ENCODE measurements at regions not wholly inside any gene's neighbourhood (a gene's known extent, or its start where the extent isn't known, plus 50 kb on each side); places are given as distances from the start of the nearest gene placed in this dataset.

DNA sequence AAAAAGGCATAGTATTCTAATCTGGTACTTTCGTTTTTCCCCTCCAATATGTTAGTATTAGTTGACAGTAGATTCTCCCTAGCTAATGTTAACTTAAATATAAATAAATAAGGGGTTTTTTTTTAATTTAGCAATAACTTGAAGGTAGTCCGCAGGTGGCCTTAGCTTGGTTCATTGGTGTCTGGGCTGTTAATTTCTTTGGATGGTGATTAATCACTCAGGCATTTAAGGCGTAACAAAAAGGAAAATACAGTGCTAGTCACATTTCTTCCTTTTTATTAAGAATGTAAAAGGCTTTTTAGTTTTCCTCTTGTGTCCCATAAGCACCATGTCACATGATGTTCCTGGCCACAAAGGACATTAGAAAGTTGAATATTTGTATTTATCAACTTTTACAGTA, 161.0 kb upstream of the POT1 start:
- no peak for DNase-seq (ENCODE audit: extremely low spot score)
- no peak for TF ChIP-seq CTBP1 (IDR thresholded peaks at IDR 0.05; ENCODE audit: borderline replicate concordance)
- no peak for TF ChIP-seq PKNOX1 (IDR thresholded peaks at IDR 0.05)
- no peak for TF ChIP-seq NFRKB (IDR thresholded peaks at IDR 0.05)
- TF ChIP-seq SUZ12 (IDR thresholded peaks at IDR 0.05): no peak
- TF ChIP-seq FOXK2 (IDR thresholded peaks at IDR 0.05): no peak
- no peak for TF ChIP-seq FOXM1 (IDR thresholded peaks at IDR 0.05; ENCODE audit: borderline replicate concordance)
- no peak for TF ChIP-seq L3MBTL2 (conservative IDR thresholded peaks at IDR 0.05)
- no peak for TF ChIP-seq TARDBP (IDR thresholded peaks at IDR 0.05)
- TF ChIP-seq ELF4 (IDR thresholded peaks at IDR 0.05): no peak
- no peak for TF ChIP-seq HDGF (IDR thresholded peaks at IDR 0.05; ENCODE audit: borderline replicate concordance)
- no peak for TF ChIP-seq LEF1 (IDR thresholded peaks at IDR 0.05; ENCODE audit: borderline replicate concordance)
- no peak for TF ChIP-seq SP1 (IDR thresholded peaks at IDR 0.05)
- no peak for TF ChIP-seq BHLHE40 (IDR thresholded peaks at IDR 0.05; ENCODE audit: borderline replicate concordance)
- no peak for TF ChIP-seq ZNF384 (IDR thresholded peaks at IDR 0.05)
- ChIA-PET POLR2A (no interaction called here), CTCF (no interaction called here)

DNA sequence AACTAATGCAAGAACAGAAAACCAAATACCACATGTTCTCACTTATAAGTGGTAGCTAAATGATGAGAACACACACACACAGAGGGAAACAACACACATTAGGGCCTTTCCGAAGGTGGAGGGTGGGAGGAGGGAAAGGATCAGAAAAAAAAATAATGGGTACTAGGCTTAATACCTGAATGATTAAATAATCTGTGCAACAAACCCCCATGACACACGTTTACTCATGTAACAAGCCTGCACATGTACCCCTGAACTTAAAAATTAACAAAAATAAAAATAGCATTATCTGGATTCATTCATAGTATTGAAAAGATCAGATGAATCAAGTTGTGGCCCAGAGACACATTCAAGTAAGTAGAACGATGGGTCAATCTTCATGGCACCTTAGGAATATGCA, 159.5 kb upstream of the POT1 start:
- no peak for DNase-seq (ENCODE audit: extremely low spot score)
- CTCF ChIA-PET: no interaction called here
- POLR2A ChIA-PET: no interaction called here
- TF ChIP-seq LEF1 (IDR thresholded peaks at IDR 0.05; ENCODE audit: borderline replicate concordance) (no peak), NFRKB (IDR thresholded peaks at IDR 0.05) (no peak), HDGF (IDR thresholded peaks at IDR 0.05; ENCODE audit: borderline replicate concordance) (no peak), SUZ12 (IDR thresholded peaks at IDR 0.05) (no peak), TARDBP (IDR thresholded peaks at IDR 0.05) (no peak), FOXK2 (IDR thresholded peaks at IDR 0.05) (no peak)

DNA sequence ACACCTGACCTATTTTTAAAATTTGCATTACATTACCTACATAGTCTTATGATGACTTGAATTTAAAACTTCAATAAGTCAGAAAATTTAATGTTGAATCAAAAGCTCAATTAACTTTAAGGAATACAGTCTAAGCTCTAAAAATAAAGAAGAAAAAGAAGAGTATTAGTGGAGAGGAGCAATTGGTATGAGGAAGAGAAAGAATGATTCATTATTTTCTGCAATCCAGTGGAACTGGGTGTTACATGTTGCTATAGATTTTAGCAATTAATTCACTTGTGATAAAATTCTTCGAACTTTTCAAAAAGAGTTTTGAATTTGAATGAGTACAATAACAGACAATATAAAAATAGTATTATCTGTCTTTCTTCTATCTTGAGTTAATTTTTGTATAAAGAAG, 158.9 kb upstream of the POT1 start:
- TF ChIP-seq FOXM1 (IDR thresholded peaks at IDR 0.05; ENCODE audit: borderline replicate concordance): no peak
- no peak for TF ChIP-seq CTBP1 (IDR thresholded peaks at IDR 0.05; ENCODE audit: borderline replicate concordance)
- TF ChIP-seq TARDBP (IDR thresholded peaks at IDR 0.05): no peak
- no peak for TF ChIP-seq L3MBTL2 (conservative IDR thresholded peaks at IDR 0.05)
- TF ChIP-seq NFRKB (IDR thresholded peaks at IDR 0.05): no peak
- no peak for TF ChIP-seq PKNOX1 (IDR thresholded peaks at IDR 0.05)
- TF ChIP-seq ZNF384 (IDR thresholded peaks at IDR 0.05): no peak
- TF ChIP-seq BHLHE40 (IDR thresholded peaks at IDR 0.05; ENCODE audit: borderline replicate concordance): no peak
- TF ChIP-seq SUZ12 (IDR thresholded peaks at IDR 0.05): no peak
- no peak for TF ChIP-seq SP1 (IDR thresholded peaks at IDR 0.05)
- ChIA-PET POLR2A (no interaction called here), CTCF (no interaction called here)

DNA sequence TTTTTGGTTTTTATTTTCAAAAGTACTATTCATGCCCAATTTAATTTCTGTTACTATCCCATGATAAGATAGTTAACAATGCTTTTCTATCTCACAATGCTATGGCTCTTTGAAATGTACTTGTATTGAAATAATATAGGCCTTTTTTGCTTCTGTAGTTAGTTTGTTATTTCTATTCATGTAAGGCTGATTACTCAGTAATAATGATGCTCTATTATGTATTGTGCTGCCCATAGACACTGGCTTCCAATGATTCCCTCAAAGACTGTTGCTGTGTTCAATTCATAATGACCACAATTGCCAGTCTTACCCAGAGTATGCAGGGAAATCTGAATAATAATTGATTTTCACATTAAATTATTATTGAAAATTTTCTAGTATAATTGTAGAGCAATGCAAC, 155.5 kb upstream of the POT1 start:
- ChIA-PET CTCF (no interaction called here), POLR2A (no interaction called here)
- no peak for DNase-seq (ENCODE audit: extremely low spot score)
- TF ChIP-seq ARNT (IDR thresholded peaks at IDR 0.05): no peak
- TF ChIP-seq LEF1 (IDR thresholded peaks at IDR 0.05; ENCODE audit: borderline replicate concordance): no peak
- no peak for TF ChIP-seq ELF4 (IDR thresholded peaks at IDR 0.05)
- TF ChIP-seq SUZ12 (IDR thresholded peaks at IDR 0.05): no peak
- no peak for TF ChIP-seq SP1 (IDR thresholded peaks at IDR 0.05)
- TF ChIP-seq FOXA1 (IDR thresholded peaks at IDR 0.05): no peak
- TF ChIP-seq ZNF384 (IDR thresholded peaks at IDR 0.05): no peak
- no peak for TF ChIP-seq TARDBP (IDR thresholded peaks at IDR 0.05)
- no peak for TF ChIP-seq L3MBTL2 (conservative IDR thresholded peaks at IDR 0.05)
- no peak for TF ChIP-seq HDGF (IDR thresholded peaks at IDR 0.05; ENCODE audit: borderline replicate concordance)
- TF ChIP-seq CTBP1 (IDR thresholded peaks at IDR 0.05; ENCODE audit: borderline replicate concordance): no peak
- no peak for TF ChIP-seq PKNOX1 (IDR thresholded peaks at IDR 0.05)
- TF ChIP-seq FOXM1 (IDR thresholded peaks at IDR 0.05; ENCODE audit: borderline replicate concordance): no peak
- no peak for TF ChIP-seq NFRKB (IDR thresholded peaks at IDR 0.05)

More for the DNA sequence above, 158.9 kb upstream of the POT1 start:
- DNase-seq (ENCODE audit: extremely low spot score): no peak

DNA sequence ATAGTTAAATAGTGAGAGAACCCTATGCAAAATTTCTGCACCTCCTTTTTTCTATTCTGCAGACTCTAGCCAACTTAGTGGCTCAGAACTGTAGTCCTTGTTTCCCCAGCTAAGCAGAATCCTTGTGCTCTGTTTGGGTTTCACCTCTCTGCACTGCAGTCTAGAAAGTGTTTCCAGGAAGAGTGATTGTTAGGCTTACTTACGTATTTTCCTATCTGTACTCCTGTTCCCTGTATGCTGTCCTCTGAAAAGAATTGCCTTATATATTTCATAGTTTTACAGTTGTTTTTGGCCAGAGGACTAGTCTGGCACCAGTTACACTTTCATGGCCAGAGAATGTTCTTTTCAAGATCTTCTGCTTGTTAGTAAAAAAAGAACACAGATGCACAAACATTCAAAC, 154.6 kb upstream of the POT1 start:
- no peak for DNase-seq (ENCODE audit: extremely low spot score)
- CTCF ChIA-PET: no interaction called here
- POLR2A ChIA-PET: no interaction called here
- TF ChIP-seq SUZ12 (IDR thresholded peaks at IDR 0.05) (no peak), PKNOX1 (IDR thresholded peaks at IDR 0.05) (no peak), FOXA1 (IDR thresholded peaks at IDR 0.05) (no peak), CTBP1 (IDR thresholded peaks at IDR 0.05; ENCODE audit: borderline replicate concordance) (no peak), L3MBTL2 (conservative IDR thresholded peaks at IDR 0.05) (no peak), NFRKB (IDR thresholded peaks at IDR 0.05) (no peak), BHLHE40 (IDR thresholded peaks at IDR 0.05; ENCODE audit: borderline replicate concordance) (no peak), TARDBP (IDR thresholded peaks at IDR 0.05) (no peak), ARNT (IDR thresholded peaks at IDR 0.05) (no peak)

DNA sequence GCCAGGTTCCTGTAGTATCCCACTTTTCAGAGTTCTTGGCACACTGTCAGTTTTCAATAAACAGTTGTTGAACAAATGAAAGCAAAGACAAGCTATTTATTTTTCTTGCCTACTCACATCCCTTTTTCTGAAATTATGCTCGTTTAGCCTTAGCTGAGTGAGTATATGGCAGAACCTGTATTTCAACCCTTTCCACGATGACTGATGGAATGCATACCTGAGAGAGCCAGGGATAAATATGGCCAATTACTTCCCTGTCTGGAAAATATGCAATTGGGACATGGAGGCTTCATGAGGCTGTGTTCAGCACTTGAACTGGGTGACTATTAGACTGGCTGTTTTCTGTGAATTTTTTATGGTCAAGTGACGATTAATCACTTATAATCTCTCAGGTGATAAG, 144.5 kb upstream of the POT1 start:
- TF ChIP-seq SP1 (IDR thresholded peaks at IDR 0.05): no peak
- ChIA-PET CTCF (no interaction called here), POLR2A (no interaction called here)
- no peak for DNase-seq (ENCODE audit: extremely low spot score)

Data from HEK293T (cell line).